DND-41 (cell line): ENCODE measurements at regions not wholly inside any gene's neighbourhood (a gene's known extent, or its start where the extent isn't known, plus 50 kb on each side); places are given as distances from the start of the nearest gene placed in this dataset.

Experiments used
- ATAC-seq: fragments of 200-7000 bp; cut with Tn5 transposase; 3 replicates; pipeline ENCODE4 v1.9.1; 2021; ENCODE audit warnings: low read depth; ENCODE audit not compliant: insufficient read depth
- DNase-seq: peaks from one replicate; pipeline ENCODE4 v3.0.0-alpha.2; 2020
- H2AFZ ChIP-seq: 2 replicates; pipeline ENCODE4 v1.6.0; 2012; ENCODE audit warnings: low read depth, low read length
- H3K27ac ChIP-seq: 2 replicates; pipeline ENCODE4 v1.5.1; 2012; ENCODE audit warnings: low read length, inconsistent platforms
- H3K27me3 ChIP-seq: fragments of 200-600 bp; sonication (generic); 2 replicates; pipeline ENCODE4 v1.6.0; 2012; ENCODE audit warnings: low read length, mild to moderate bottlenecking, inconsistent platforms; ENCODE audit not compliant: insufficient read depth, poor library complexity
- H3K36me3 ChIP-seq: 2 replicates; pipeline ENCODE4 v1.5.1; 2012; ENCODE audit warnings: low read length, inconsistent platforms; ENCODE audit not compliant: insufficient read depth
- H3K4me1 ChIP-seq: 2 replicates; pipeline ENCODE4 v1.5.1; 2012; ENCODE audit warnings: mild to moderate bottlenecking, low read length; ENCODE audit not compliant: insufficient read depth
- H3K4me2 ChIP-seq: 2 replicates; pipeline ENCODE4 v1.6.0; 2012; ENCODE audit warnings: mild to moderate bottlenecking, moderate library complexity, low read length, inconsistent platforms; ENCODE audit not compliant: insufficient read depth
- H3K4me3 ChIP-seq, 2 experiments: fragments of 200-600 bp in 1 of 2; shearing (Covaris generic) in 1 of 2; 2 replicates each; pipeline ENCODE4 v1.5.1; 2012 to 2016; ENCODE audit warnings: inconsistent platforms in 2 of 2, low read length in 2 of 2, mild to moderate bottlenecking in 2 of 2, low read depth in 1 of 2, moderate library complexity in 1 of 2
- H3K79me2 ChIP-seq: 2 replicates; pipeline ENCODE4 v1.6.0; 2012; ENCODE audit warnings: low read length, inconsistent platforms; ENCODE audit not compliant: insufficient read depth
- H3K9ac ChIP-seq: 2 replicates; pipeline ENCODE4 v1.6.0; 2012; ENCODE audit warnings: low read depth, mild to moderate bottlenecking, inconsistent platforms, low read length, moderate library complexity
- H3K9me3 ChIP-seq: 2 replicates; pipeline ENCODE4 v1.5.1; 2012; ENCODE audit warnings: low read length, moderate library complexity, mild to moderate bottlenecking, inconsistent platforms; ENCODE audit not compliant: insufficient read depth, severe bottlenecking
- H4K20me1 ChIP-seq: 2 replicates; pipeline ENCODE4 v1.6.0; 2012; ENCODE audit warnings: low read length; ENCODE audit not compliant: insufficient read depth
- EZH2 ChIP-seq: IDR thresholded peaks from 3 replicates; pipeline ENCODE4 v1.6.1; 2012; ENCODE audit warnings: borderline replicate concordance, low read depth, mild to moderate bottlenecking, moderate library complexity, low read length, inconsistent platforms; ENCODE audit not compliant: severe bottlenecking
- TF ChIP-seq, protein P1 (sequence below): IDR thresholded peaks from 2 replicates; pipeline ENCODE4 v1.5.1; 2012; ENCODE audit warnings: borderline replicate concordance, low read length, moderate library complexity, mild to moderate bottlenecking; ENCODE audit not compliant: poor library complexity, severe bottlenecking; ENCODE audit errors: extremely low read depth

- Histone ChIP-seq H3K4me1 (no peaks in the 10 kb centered on the region), H3K4me3 (no peak overlapping the region), H4K20me1 (no peaks in the 10 kb centered on the region), H3K27ac (no peak overlapping the region), H3K79me2 (no peaks in the 10 kb centered on the region), H3K9me3 (no peaks in the 10 kb centered on the region), H3K9ac (no peak overlapping the region), H3K4me2 (no peak overlapping the region), H3K27me3 (no peaks in the 10 kb centered on the region), H2AFZ (no peak overlapping the region), H3K36me3 (no peaks in the 10 kb centered on the region)
- no peak for DNase-seq
- ATAC-seq, result no peak
- TF ChIP-seq, protein P1, sequence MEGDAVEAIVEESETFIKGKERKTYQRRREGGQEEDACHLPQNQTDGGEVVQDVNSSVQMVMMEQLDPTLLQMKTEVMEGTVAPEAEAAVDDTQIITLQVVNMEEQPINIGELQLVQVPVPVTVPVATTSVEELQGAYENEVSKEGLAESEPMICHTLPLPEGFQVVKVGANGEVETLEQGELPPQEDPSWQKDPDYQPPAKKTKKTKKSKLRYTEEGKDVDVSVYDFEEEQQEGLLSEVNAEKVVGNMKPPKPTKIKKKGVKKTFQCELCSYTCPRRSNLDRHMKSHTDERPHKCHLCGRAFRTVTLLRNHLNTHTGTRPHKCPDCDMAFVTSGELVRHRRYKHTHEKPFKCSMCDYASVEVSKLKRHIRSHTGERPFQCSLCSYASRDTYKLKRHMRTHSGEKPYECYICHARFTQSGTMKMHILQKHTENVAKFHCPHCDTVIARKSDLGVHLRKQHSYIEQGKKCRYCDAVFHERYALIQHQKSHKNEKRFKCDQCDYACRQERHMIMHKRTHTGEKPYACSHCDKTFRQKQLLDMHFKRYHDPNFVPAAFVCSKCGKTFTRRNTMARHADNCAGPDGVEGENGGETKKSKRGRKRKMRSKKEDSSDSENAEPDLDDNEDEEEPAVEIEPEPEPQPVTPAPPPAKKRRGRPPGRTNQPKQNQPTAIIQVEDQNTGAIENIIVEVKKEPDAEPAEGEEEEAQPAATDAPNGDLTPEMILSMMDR, result no peak
- no peak for TF ChIP-seq EZH2
Observed at GRCh38 chr4:17155486-17155885, 257.0 kb upstream of the LDB2 start.

GRCh38 chr4:17153572-17153971 is 255.1 kb upstream of the LDB2 start:
- H2AFZ ChIP-seq, result no peak overlapping the region
- H3K9me3 ChIP-seq, result no peaks in the 10 kb centered on the region
- ATAC-seq (no peak), DNase-seq (no peak)
- H3K36me3 ChIP-seq, result no peaks in the 10 kb centered on the region
- H4K20me1 ChIP-seq, result no peaks in the 10 kb centered on the region
- no peak overlapping the region for H3K27ac ChIP-seq
- H3K9ac ChIP-seq, result no peak overlapping the region
- no peak overlapping the region for H3K4me3 ChIP-seq
- no peaks in the 10 kb centered on the region for H3K4me1 ChIP-seq
- no peaks in the 10 kb centered on the region for H3K79me2 ChIP-seq
- no peaks in the 10 kb centered on the region for H3K27me3 ChIP-seq
- H3K4me2 ChIP-seq, result no peak overlapping the region
- TF ChIP-seq, protein P1, result no peak
- TF ChIP-seq EZH2, result no peak

GRCh38 chr4:17152941-17153540 is 254.6 kb upstream of the LDB2 start:
- H3K4me1 ChIP-seq, result no peaks in the 10 kb centered on the region
- ATAC-seq, result no peak
- no peak overlapping the region for H2AFZ ChIP-seq
- no peaks in the 10 kb centered on the region for H3K79me2 ChIP-seq
- H3K4me3 ChIP-seq, result no peak overlapping the region
- H3K36me3 ChIP-seq, result no peaks in the 10 kb centered on the region
- no peaks in the 10 kb centered on the region for H3K9me3 ChIP-seq
- H3K27me3 ChIP-seq, result no peaks in the 10 kb centered on the region
- no peak for TF ChIP-seq EZH2
- TF ChIP-seq, protein P1, result no peak
- no peak overlapping the region for H3K9ac ChIP-seq
- no peaks in the 10 kb centered on the region for H4K20me1 ChIP-seq
- no peak overlapping the region for H3K4me2 ChIP-seq
- DNase-seq, result no peak
- no peak overlapping the region for H3K27ac ChIP-seq

GRCh38 chr4:17142232-17142711 is 243.8 kb upstream of the LDB2 start:
- H3K9ac ChIP-seq, result no peak overlapping the region
- H3K4me3 ChIP-seq, result no peak overlapping the region
- no peaks in the 10 kb centered on the region for H4K20me1 ChIP-seq
- no peak overlapping the region for H3K27ac ChIP-seq
- DNase-seq (no peak), ATAC-seq (no peak)
- no peaks in the 10 kb centered on the region for H3K36me3 ChIP-seq
- no peaks in the 10 kb centered on the region for H3K79me2 ChIP-seq
- no peaks in the 10 kb centered on the region for H3K4me1 ChIP-seq
- H3K9me3 ChIP-seq, result no peaks in the 10 kb centered on the region
- H2AFZ ChIP-seq, result no peak overlapping the region
- TF ChIP-seq, protein P1, result no peak
- no peak for TF ChIP-seq EZH2
- no peaks in the 10 kb centered on the region for H3K27me3 ChIP-seq
- H3K4me2 ChIP-seq, result no peak overlapping the region
